HL-60 (cell line): ENCODE measurements at regions not wholly inside any gene's neighbourhood (a gene's known extent, or its start where the extent isn't known, plus 50 kb on each side); places are given as distances from the start of the nearest gene placed in this dataset.

Experiments used
- DNase-seq, 2 experiments: peaks; one replicate each; pipeline ENCODE4 v3.0.0-alpha.2; 2010 to 2020; ENCODE audit warnings: low read depth in 1 of 2, low spot score in 1 of 2
- H3K27ac ChIP-seq: fragments of 250-450 bp; sonication (Bioruptor Pico); replicated peaks from 2 replicates; pipeline ENCODE4 v1.5.1; 2020; ENCODE audit warnings: mild to moderate bottlenecking, moderate library complexity
- H3K27me3 ChIP-seq: fragments of 250-450 bp; sonication (Bioruptor Pico); 2 replicates; pipeline ENCODE4 v1.5.1; 2021; ENCODE audit warnings: mild to moderate bottlenecking, moderate library complexity; ENCODE audit not compliant: insufficient read depth, poor library complexity, severe bottlenecking
- H3K4me3 ChIP-seq: replicated peaks from 2 replicates; pipeline ENCODE4 v1.5.1; 2011; ENCODE audit warnings: mild to moderate bottlenecking, control low read depth, low read length; ENCODE audit not compliant: insufficient read depth
- GABPA ChIP-seq: IDR thresholded peaks from 2 replicates; pipeline ENCODE4 v1.6.1; 2012; ENCODE audit warnings: low read depth
- POLR2AphosphoS5 ChIP-seq: IDR thresholded peaks from 2 replicates; pipeline ENCODE4 v1.6.1; 2012; ENCODE audit warnings: low read depth
- SPI1 ChIP-seq: IDR thresholded peaks from 2 replicates; pipeline ENCODE4 v1.6.1; 2012; ENCODE audit warnings: low read depth, mild to moderate bottlenecking, borderline replicate concordance
- TF ChIP-seq, protein P1 (sequence below): IDR thresholded peaks from 2 replicates; pipeline ENCODE4 v1.6.1; 2012; ENCODE audit warnings: low read depth; ENCODE audit not compliant: insufficient replicate concordance
- TF ChIP-seq, protein P2 (sequence below): IDR thresholded peaks from one replicate; pipeline ENCODE4 v1.5.1; 2011; ENCODE audit warnings: low read length, control low read depth, inconsistent platforms; ENCODE audit not compliant: insufficient read depth

DNA sequence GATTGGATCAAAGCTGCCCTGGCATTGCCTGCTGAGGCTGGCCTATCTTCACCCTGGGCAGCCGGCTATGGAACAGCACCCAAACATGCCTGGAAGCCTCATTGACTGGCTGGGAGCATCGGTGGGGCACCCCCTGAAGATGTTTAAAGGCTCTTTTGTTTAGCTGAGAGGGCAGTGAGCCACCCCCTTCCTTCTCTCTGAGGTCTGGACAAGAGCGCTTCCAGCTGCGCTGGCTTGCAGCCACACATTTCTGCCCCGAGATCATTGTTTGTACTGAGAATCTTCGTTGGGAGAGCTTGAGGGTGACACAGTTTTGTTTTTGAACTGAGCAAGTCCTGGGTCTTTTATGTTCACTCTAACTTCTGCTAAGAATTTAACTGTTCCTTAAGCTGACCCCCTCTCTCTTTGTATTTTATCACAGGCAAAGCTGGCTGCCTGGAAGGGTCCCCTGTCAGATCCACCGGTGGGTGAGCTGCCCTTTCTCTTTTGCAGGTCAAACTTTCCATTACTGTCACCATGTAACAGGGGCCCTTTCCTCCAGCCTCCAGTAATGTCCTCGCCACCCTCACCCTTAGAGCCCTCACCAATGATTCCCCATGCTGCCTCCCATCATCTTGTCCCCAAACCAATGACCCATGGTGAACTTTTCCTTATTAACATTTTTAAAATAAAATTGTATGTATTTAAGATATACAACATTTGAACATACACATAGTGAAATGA is 212.2 kb downstream of the KIF26A start:
- no peaks in the 10 kb centered on the region for H3K27me3 ChIP-seq
- no peak overlapping the region for H3K27ac ChIP-seq
- no peak overlapping the region for H3K4me3 ChIP-seq
- no peak for DNase-seq
- TF ChIP-seq POLR2AphosphoS5 (no peak), SPI1 (no peak), GABPA (no peak)
- TF ChIP-seq, protein P1, sequence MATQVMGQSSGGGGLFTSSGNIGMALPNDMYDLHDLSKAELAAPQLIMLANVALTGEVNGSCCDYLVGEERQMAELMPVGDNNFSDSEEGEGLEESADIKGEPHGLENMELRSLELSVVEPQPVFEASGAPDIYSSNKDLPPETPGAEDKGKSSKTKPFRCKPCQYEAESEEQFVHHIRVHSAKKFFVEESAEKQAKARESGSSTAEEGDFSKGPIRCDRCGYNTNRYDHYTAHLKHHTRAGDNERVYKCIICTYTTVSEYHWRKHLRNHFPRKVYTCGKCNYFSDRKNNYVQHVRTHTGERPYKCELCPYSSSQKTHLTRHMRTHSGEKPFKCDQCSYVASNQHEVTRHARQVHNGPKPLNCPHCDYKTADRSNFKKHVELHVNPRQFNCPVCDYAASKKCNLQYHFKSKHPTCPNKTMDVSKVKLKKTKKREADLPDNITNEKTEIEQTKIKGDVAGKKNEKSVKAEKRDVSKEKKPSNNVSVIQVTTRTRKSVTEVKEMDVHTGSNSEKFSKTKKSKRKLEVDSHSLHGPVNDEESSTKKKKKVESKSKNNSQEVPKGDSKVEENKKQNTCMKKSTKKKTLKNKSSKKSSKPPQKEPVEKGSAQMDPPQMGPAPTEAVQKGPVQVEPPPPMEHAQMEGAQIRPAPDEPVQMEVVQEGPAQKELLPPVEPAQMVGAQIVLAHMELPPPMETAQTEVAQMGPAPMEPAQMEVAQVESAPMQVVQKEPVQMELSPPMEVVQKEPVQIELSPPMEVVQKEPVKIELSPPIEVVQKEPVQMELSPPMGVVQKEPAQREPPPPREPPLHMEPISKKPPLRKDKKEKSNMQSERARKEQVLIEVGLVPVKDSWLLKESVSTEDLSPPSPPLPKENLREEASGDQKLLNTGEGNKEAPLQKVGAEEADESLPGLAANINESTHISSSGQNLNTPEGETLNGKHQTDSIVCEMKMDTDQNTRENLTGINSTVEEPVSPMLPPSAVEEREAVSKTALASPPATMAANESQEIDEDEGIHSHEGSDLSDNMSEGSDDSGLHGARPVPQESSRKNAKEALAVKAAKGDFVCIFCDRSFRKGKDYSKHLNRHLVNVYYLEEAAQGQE = no peak
- TF ChIP-seq, protein P2, sequence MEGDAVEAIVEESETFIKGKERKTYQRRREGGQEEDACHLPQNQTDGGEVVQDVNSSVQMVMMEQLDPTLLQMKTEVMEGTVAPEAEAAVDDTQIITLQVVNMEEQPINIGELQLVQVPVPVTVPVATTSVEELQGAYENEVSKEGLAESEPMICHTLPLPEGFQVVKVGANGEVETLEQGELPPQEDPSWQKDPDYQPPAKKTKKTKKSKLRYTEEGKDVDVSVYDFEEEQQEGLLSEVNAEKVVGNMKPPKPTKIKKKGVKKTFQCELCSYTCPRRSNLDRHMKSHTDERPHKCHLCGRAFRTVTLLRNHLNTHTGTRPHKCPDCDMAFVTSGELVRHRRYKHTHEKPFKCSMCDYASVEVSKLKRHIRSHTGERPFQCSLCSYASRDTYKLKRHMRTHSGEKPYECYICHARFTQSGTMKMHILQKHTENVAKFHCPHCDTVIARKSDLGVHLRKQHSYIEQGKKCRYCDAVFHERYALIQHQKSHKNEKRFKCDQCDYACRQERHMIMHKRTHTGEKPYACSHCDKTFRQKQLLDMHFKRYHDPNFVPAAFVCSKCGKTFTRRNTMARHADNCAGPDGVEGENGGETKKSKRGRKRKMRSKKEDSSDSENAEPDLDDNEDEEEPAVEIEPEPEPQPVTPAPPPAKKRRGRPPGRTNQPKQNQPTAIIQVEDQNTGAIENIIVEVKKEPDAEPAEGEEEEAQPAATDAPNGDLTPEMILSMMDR = no peak

DNA sequence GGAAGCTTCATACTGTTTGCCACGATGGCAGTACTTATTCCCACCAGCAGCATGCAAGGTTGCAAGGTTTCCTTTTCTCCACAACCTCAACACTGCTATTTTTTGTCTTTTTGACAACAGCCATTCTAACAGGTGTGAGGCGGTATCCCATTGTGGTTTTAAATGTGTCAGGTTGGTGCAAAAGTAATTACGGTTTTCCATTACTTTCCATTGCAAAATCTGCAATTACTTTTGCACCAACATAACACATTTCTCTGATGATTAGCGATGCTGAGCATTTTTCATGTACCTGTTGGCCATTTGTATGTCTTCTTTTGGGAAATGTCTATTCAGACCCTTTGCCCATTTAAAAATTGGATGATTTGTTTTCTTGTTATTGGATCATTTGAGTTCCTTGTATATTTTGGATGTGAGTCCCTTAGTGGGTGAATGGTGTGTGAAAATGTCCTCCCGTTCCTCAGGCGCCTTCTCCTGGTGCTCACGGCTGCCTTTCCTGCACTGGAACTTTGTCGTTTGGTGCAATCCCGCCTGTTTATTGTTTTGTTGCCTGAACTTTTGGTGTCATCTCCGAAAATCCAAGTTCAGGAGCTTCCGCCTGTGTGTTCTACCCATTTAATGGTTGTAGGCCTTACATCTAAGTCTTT is 213.6 kb downstream of the KIF26A start:
- no peak overlapping the region for H3K27ac ChIP-seq
- no peak overlapping the region for H3K4me3 ChIP-seq
- no peak for TF ChIP-seq GABPA
- no peak for TF ChIP-seq POLR2AphosphoS5
- no peak for TF ChIP-seq SPI1
- TF ChIP-seq, protein P2 = no peak
- TF ChIP-seq, protein P1 = no peak
- no peak for DNase-seq
- H3K27me3 ChIP-seq = no peaks in the 10 kb centered on the region

GRCh38 chr14:104352493-104353220 is 214.3 kb downstream of the KIF26A start:
- no peak for DNase-seq

More at GRCh38 chr14:104352493-104353220, 214.3 kb downstream of the KIF26A start:
- TF ChIP-seq, protein P2 = no peak
- TF ChIP-seq, protein P1 = no peak
- Histone ChIP-seq H3K27me3 (no peaks in the 10 kb centered on the region), H3K27ac (no peak overlapping the region), H3K4me3 (no peak overlapping the region)
